ENCODE measurements at regions not wholly inside any gene's neighbourhood (a gene's known extent, or its start where the extent isn't known, plus 50 kb on each side); places are given as distances from the start of the nearest gene placed in this dataset.

DNA sequence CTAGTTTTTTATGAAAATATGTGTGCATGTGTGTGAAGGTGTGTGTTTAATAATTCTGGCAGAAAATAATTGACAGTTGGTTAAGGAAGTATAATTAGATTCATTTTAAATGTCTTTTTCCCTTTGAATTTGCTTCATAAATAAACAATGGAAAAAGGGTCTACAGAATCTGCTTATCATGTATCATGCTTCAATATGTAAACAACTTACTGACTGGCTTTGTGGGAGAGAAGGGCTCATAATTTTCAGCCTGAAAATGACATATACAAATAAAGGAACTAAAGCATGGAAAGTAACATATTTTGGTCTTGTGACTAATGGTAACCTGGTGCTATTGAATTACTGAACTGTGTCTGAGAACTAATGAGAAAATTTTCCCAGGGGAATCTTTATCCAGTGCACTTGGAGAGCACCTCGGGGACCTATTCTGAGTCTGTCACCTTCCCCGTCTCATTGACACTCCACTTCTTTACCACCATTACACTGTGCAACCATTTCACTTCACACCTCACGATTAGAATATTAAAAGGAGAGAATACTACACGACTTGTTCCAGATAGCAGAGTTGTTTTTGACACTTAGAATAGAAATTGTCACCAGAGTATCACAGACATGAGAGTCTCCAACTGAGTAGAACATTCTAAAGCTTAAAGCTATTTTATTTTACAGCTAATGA is 298.6 kb downstream of the TFEC start:
- no peak overlapping the region for H3K4me3 ChIP-seq (ENCODE audit: low read length)
- H3K9me2 ChIP-seq (replicated peaks; ENCODE audit: control insufficient read depth, low read length), result no peaks in the 10 kb centered on the region
- TF ChIP-seq, protein P1, sequence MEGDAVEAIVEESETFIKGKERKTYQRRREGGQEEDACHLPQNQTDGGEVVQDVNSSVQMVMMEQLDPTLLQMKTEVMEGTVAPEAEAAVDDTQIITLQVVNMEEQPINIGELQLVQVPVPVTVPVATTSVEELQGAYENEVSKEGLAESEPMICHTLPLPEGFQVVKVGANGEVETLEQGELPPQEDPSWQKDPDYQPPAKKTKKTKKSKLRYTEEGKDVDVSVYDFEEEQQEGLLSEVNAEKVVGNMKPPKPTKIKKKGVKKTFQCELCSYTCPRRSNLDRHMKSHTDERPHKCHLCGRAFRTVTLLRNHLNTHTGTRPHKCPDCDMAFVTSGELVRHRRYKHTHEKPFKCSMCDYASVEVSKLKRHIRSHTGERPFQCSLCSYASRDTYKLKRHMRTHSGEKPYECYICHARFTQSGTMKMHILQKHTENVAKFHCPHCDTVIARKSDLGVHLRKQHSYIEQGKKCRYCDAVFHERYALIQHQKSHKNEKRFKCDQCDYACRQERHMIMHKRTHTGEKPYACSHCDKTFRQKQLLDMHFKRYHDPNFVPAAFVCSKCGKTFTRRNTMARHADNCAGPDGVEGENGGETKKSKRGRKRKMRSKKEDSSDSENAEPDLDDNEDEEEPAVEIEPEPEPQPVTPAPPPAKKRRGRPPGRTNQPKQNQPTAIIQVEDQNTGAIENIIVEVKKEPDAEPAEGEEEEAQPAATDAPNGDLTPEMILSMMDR (IDR thresholded peaks at IDR 0.05; ENCODE audit: low read depth, low read length, poor library complexity, severe bottlenecking), result no peak
- no peak for TF ChIP-seq EZH2phosphoT487 (IDR thresholded peaks at IDR 0.05; ENCODE audit: borderline replicate concordance, low read length)
- no peak overlapping the region for H3K4me2 ChIP-seq (ENCODE audit: low read length)
- H4K20me1 ChIP-seq (ENCODE audit: control insufficient read depth, insufficient read depth, low read depth, low read length), result no peaks in the 10 kb centered on the region
- no peak overlapping the region for H3K27ac ChIP-seq (ENCODE audit: low read depth, low read length)
- H3K36me3 ChIP-seq (ENCODE audit: control insufficient read depth, low read length), result no peaks in the 10 kb centered on the region
- no peaks in the 10 kb centered on the region for H3K27me3 ChIP-seq (ENCODE audit: control insufficient read depth, low read length)
- no peaks in the 10 kb centered on the region for H3K9me3 ChIP-seq (ENCODE audit: control insufficient read depth, insufficient read depth, low read length)
- no peaks in the 10 kb centered on the region for H3K79me2 ChIP-seq (ENCODE audit: control insufficient read depth, low read length)
- H3K4me1 ChIP-seq (ENCODE audit: control insufficient read depth, low read length), result no peaks in the 10 kb centered on the region
- no peaks in the 10 kb centered on the region for H3F3A ChIP-seq (ENCODE audit: control insufficient read depth, insufficient read depth)

DNA sequence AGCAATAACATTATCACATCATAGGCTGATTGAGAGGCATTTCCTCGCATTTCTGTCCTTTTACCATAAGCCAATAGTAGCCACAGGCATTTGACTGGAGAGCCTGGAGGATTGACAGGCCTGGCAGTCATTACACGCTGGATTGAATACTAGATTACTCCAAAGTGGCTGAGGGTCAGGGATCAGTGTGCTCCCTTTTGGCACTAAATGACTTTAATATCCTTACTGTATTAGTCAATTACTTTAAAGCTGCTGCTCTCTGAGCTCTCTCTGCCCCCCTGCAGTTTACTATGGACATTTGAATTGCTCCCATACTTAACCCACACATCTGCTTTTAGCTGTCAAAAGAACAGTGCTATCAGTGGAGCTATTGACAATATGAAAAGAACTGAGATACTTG is 302.0 kb downstream of the TFEC start:
- H3K9me3 ChIP-seq (ENCODE audit: control insufficient read depth, insufficient read depth, low read length), result no peaks in the 10 kb centered on the region
- TF ChIP-seq EZH2phosphoT487 (IDR thresholded peaks at IDR 0.05; ENCODE audit: borderline replicate concordance, low read length), result no peak
- TF ChIP-seq, protein P1 (IDR thresholded peaks at IDR 0.05; ENCODE audit: low read depth, low read length, poor library complexity, severe bottlenecking), result no peak
- H3K79me2 ChIP-seq (ENCODE audit: control insufficient read depth, low read length), result no peaks in the 10 kb centered on the region
- H3K4me2 ChIP-seq (ENCODE audit: low read length), result no peak overlapping the region
- no peak overlapping the region for H3K4me3 ChIP-seq (ENCODE audit: low read length)
- H3K36me3 ChIP-seq (ENCODE audit: control insufficient read depth, low read length), result no peaks in the 10 kb centered on the region
- H3K9me2 ChIP-seq (replicated peaks; ENCODE audit: control insufficient read depth, low read length), result no peaks in the 10 kb centered on the region
- H3K4me1 ChIP-seq (ENCODE audit: control insufficient read depth, low read length), result no peaks in the 10 kb centered on the region
- no peaks in the 10 kb centered on the region for H3F3A ChIP-seq (ENCODE audit: control insufficient read depth, insufficient read depth)
- H3K27ac ChIP-seq (ENCODE audit: low read depth, low read length), result no peak overlapping the region
- H3K27me3 ChIP-seq (ENCODE audit: control insufficient read depth, low read length), result peaks cover 3% of the 10 kb centered on the region
- H4K20me1 ChIP-seq (ENCODE audit: control insufficient read depth, insufficient read depth, low read depth, low read length), result no peaks in the 10 kb centered on the region

DNA sequence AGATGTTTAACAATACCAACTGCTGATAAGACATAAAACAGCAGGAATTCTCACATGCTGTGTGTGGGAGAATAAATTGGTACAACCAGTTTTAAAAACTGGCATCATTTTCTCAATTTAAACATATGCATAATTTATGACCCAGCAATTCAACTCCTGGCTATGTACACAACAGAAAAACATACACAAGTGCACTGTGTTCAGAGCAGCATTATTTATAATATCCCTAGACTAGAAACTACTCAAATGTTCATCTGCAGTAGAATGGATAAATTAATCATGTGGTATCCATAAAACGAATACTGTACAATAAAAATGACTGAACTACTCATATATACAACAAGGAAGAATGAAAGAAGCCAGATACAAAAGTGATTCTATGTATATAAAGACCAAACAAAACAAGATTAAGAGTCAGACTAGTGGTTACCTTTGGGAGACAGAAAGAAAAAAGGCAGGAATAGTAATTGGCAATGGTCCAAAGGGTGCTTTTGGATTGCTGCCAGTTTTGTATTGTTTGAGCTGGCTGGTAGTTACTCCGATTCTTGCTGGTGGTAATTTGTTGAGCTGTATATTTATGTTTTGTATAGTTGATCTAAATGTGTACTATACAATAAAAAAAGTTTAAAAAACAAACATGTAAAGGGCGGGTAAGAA is 306.0 kb downstream of the TFEC start:
- Histone ChIP-seq H3K4me2 (ENCODE audit: low read length) (no peak overlapping the region), H3K36me3 (ENCODE audit: control insufficient read depth, low read length) (no peaks in the 10 kb centered on the region), H3K27me3 (ENCODE audit: control insufficient read depth, low read length) (peaks cover 3% of the 10 kb centered on the region), H3K27ac (ENCODE audit: low read depth, low read length) (no peak overlapping the region), H3K79me2 (ENCODE audit: control insufficient read depth, low read length) (no peaks in the 10 kb centered on the region), H3K9me3 (ENCODE audit: control insufficient read depth, insufficient read depth, low read length) (no peaks in the 10 kb centered on the region), H3K4me1 (ENCODE audit: control insufficient read depth, low read length) (no peaks in the 10 kb centered on the region), H3F3A (ENCODE audit: control insufficient read depth, insufficient read depth) (no peaks in the 10 kb centered on the region), H3K4me3 (ENCODE audit: low read length) (no peak overlapping the region), H3K9me2 (replicated peaks; ENCODE audit: control insufficient read depth, low read length) (no peaks in the 10 kb centered on the region), H4K20me1 (ENCODE audit: control insufficient read depth, insufficient read depth, low read depth, low read length) (no peaks in the 10 kb centered on the region)
- TF ChIP-seq EZH2phosphoT487 (IDR thresholded peaks at IDR 0.05; ENCODE audit: borderline replicate concordance, low read length), result no peak
- TF ChIP-seq, protein P1 (IDR thresholded peaks at IDR 0.05; ENCODE audit: low read depth, low read length, poor library complexity, severe bottlenecking), result no peak
